Activated CD4-positive, alpha-beta T cell treated with anti-CD3 and anti-CD28 coated beads, Interleukin-2, amount 50 U/mL, for 16 hours (primary cell): ENCODE measurements at regions not wholly inside any gene's neighbourhood (a gene's known extent, or its start where the extent isn't known, plus 50 kb on each side); places are given as distances from the start of the nearest gene placed in this dataset.
"Not testable (repeated sequence)": the region's sequence is repeated elsewhere in the genome, so short reads cannot be mapped to it uniquely, and the experiment has no call there.

Experiments used
- DNase-seq: peaks from one replicate; pipeline ENCODE4 v3.0.0-alpha.2; 2020

- no peak for DNase-seq
Observed at GRCh38 chrX:106378616-106379015, 210.5 kb downstream of the PWWP3B start.

GRCh38 chrX:106391284-106391911 is 220.4 kb upstream of the RADX start:
- DNase-seq = no peak

- no peak for DNase-seq
Observed at GRCh38 chrX:106392346-106392745, 219.4 kb upstream of the RADX start.

- no peak for DNase-seq
Observed at GRCh38 chrX:106397788-106398538, 213.8 kb upstream of the RADX start.

- DNase-seq = no peak
Observed at GRCh38 chrX:106401965-106402559, 209.7 kb upstream of the RADX start.

- no peak for DNase-seq
Observed at GRCh38 chrX:106404512-106404911, 207.3 kb upstream of the RADX start.

GRCh38 chrX:106415276-106415895 is 196.4 kb upstream of the RADX start:
- peak; percentile 30 for DNase-seq

GRCh38 chrX:106436691-106437090 is 175.1 kb upstream of the RADX start:
- no peak for DNase-seq

- no peak for DNase-seq
Observed at GRCh38 chrX:106437407-106437806, 174.4 kb upstream of the RADX start.

GRCh38 chrX:106450405-106450804 is 161.4 kb upstream of the RADX start:
- no peak for DNase-seq

GRCh38 chrX:106451933-106452332 is 159.8 kb upstream of the RADX start:
- DNase-seq = no peak

GRCh38 chrX:106454991-106455390 is 156.8 kb upstream of the RADX start:
- peak; percentile 16 for DNase-seq

- no peak for DNase-seq
Observed at GRCh38 chrX:106457802-106458201, 154.0 kb upstream of the RADX start.

GRCh38 chrX:106467422-106467821 is 144.4 kb upstream of the RADX start:
- no peak for DNase-seq

GRCh38 chrX:106467943-106468342 is 143.8 kb upstream of the RADX start:
- DNase-seq = no peak

- DNase-seq = no peak
Observed at GRCh38 chrX:106468433-106468832, 143.3 kb upstream of the RADX start.

GRCh38 chrX:106479920-106480319 is 131.9 kb upstream of the RADX start:
- DNase-seq = no peak

- DNase-seq = peak; percentile 65
Observed at GRCh38 chrX:106481341-106481740, 130.4 kb upstream of the RADX start.

GRCh38 chrX:106484233-106484632 is 127.5 kb upstream of the RADX start:
- peak; percentile 90 for DNase-seq

GRCh38 chrX:106493210-106493816 is 118.5 kb upstream of the RADX start:
- not testable (repeated sequence) for DNase-seq

- DNase-seq = no peak
Observed at GRCh38 chrX:106499473-106499872, 112.3 kb upstream of the RADX start.

- DNase-seq = no peak
Observed at GRCh38 chrX:106510713-106511403, 100.9 kb upstream of the RADX start.
